ENCODE measurements at regions not wholly inside any gene's neighbourhood (a gene's known extent, or its start where the extent isn't known, plus 50 kb on each side); places are given as distances from the start of the nearest gene placed in this dataset.

GRCh38 chr5:166027582-166027981 is 2263.9 kb upstream of the WWC1 start:
- no peaks in the 10 kb centered on the region for H3K4me1 ChIP-seq (ENCODE audit: insufficient read depth, low read length, poor library complexity, severe bottlenecking)
- no peaks in the 10 kb centered on the region for H3K9me3 ChIP-seq (ENCODE audit: low read length)
- no TSS peak for BruUV-seq (replicated peaks)
- intact Hi-C loops (cut with micrococcal nuclease; ENCODE audit: unreplicated experiment) = loop anchor here (10.0 kb wide), 1 partner anchor 1423 kb away; no protein-coding TSS in a partner anchor
- no peaks in the 10 kb centered on the region for H3K79me2 ChIP-seq (ENCODE audit: insufficient read depth, low read depth, low read length)
- no peak overlapping the region for H3K4me3 ChIP-seq (ENCODE audit: low read depth, low read length, poor library complexity, severe bottlenecking)
- TF ChIP-seq EZH2phosphoT487 (IDR thresholded peaks at IDR 0.05; ENCODE audit: borderline replicate concordance, low read depth, low read length) = no peak
- no peak for TF ChIP-seq CTCF (conservative IDR thresholded peaks at IDR 0.05; ENCODE audit: low read length)
- no peak overlapping the region for H3K27ac ChIP-seq (ENCODE audit: low read depth, low read length, poor library complexity, severe bottlenecking)
- H3K9me2 ChIP-seq (ENCODE audit: insufficient read depth, low read length) = no peaks in the 10 kb centered on the region
- ChIA-PET POLR2A (no interaction called here), CTCF (ENCODE audit: unreplicated experiment) (no interaction called here)
- no peak for DNase-seq (ENCODE audit: low spot score)
- H3K36me3 ChIP-seq (ENCODE audit: insufficient read depth, low read length) = no peaks in the 10 kb centered on the region
- no peak overlapping the region for H3K4me2 ChIP-seq (ENCODE audit: low read length)
- H4K20me1 ChIP-seq (ENCODE audit: insufficient read depth, low read length) = no peaks in the 10 kb centered on the region
- no peak overlapping the region for H2AFZ ChIP-seq (ENCODE audit: low read length)

DNA sequence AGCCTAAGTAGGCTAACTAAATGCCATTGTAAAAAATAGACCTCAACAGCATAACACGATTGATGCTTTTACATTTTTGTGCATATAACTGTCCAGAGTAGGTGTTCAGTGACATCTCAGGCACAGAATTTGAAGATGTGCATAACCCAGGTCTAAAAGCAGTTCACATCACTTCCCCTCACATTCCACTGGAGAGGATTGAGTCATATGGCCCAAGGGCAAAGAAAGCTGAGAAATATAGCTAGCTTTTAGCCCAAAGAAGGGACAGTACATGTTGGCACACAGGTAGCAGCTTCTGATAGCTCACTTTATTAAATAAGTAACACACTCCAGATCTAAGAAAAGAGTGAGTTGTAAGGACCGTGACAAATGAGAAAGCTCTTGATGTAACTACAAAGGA is 2259.5 kb upstream of the WWC1 start:
- no peak for DNase-seq (ENCODE audit: low spot score)
- intact Hi-C loops (cut with micrococcal nuclease; ENCODE audit: unreplicated experiment) = no loop called here
- Histone ChIP-seq H3K9me3 (ENCODE audit: low read length) (no peaks in the 10 kb centered on the region), H3K36me3 (ENCODE audit: insufficient read depth, low read length) (no peaks in the 10 kb centered on the region), H2AFZ (ENCODE audit: low read length) (no peak overlapping the region), H3K79me2 (ENCODE audit: insufficient read depth, low read depth, low read length) (no peaks in the 10 kb centered on the region), H3K4me3 (ENCODE audit: low read depth, low read length, poor library complexity, severe bottlenecking) (no peak overlapping the region), H3K9me2 (ENCODE audit: insufficient read depth, low read length) (no peaks in the 10 kb centered on the region), H3K27ac (ENCODE audit: low read depth, low read length, poor library complexity, severe bottlenecking) (no peak overlapping the region), H4K20me1 (ENCODE audit: insufficient read depth, low read length) (no peaks in the 10 kb centered on the region), H3K4me2 (ENCODE audit: low read length) (no peak overlapping the region), H3K4me1 (ENCODE audit: insufficient read depth, low read length, poor library complexity, severe bottlenecking) (no peaks in the 10 kb centered on the region)
- no TSS peak for BruUV-seq (replicated peaks)
- ChIA-PET POLR2A (interaction anchor here (0.6 kb wide), 1 partner anchor 1501 kb away, joined by 3 read pairs; no protein-coding TSS in a partner anchor), CTCF (ENCODE audit: unreplicated experiment) (no interaction called here)
- no peak for TF ChIP-seq EZH2phosphoT487 (IDR thresholded peaks at IDR 0.05; ENCODE audit: borderline replicate concordance, low read depth, low read length)
- TF ChIP-seq CTCF (conservative IDR thresholded peaks at IDR 0.05; ENCODE audit: low read length) = no peak

DNA sequence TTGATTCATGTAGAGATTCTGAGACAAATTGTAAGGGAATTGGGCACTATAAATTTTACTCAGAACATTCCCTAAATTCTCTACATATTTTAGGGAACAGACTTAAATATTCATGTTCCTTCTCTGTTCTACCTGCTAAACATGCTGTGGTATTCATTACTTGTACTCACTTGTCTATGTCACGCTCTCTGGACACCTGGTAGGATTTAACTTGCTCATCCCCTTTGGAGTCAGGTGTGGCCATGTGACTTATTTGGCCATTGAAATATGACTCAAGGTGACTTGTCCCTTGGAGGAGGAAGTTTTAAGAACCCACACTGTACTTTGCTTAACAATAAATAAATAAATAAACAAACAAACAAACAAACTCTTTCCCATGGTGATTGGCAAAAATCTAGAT is 2258.8 kb upstream of the WWC1 start:
- ChIA-PET CTCF (ENCODE audit: unreplicated experiment) (no interaction called here), POLR2A (no interaction called here)
- no peaks in the 10 kb centered on the region for H3K9me3 ChIP-seq (ENCODE audit: low read length)
- H3K79me2 ChIP-seq (ENCODE audit: insufficient read depth, low read depth, low read length) = no peaks in the 10 kb centered on the region
- H3K36me3 ChIP-seq (ENCODE audit: insufficient read depth, low read length) = no peaks in the 10 kb centered on the region
- H3K4me1 ChIP-seq (ENCODE audit: insufficient read depth, low read length, poor library complexity, severe bottlenecking) = no peaks in the 10 kb centered on the region
- no peak overlapping the region for H2AFZ ChIP-seq (ENCODE audit: low read length)
- no peak overlapping the region for H3K27ac ChIP-seq (ENCODE audit: low read depth, low read length, poor library complexity, severe bottlenecking)
- DNase-seq (ENCODE audit: low spot score) = no peak
- no peaks in the 10 kb centered on the region for H3K9me2 ChIP-seq (ENCODE audit: insufficient read depth, low read length)
- H3K4me2 ChIP-seq (ENCODE audit: low read length) = no peak overlapping the region
- no TSS peak for BruUV-seq (replicated peaks)
- H3K4me3 ChIP-seq (ENCODE audit: low read depth, low read length, poor library complexity, severe bottlenecking) = no peak overlapping the region
- H4K20me1 ChIP-seq (ENCODE audit: insufficient read depth, low read length) = no peaks in the 10 kb centered on the region
- intact Hi-C loops (cut with micrococcal nuclease; ENCODE audit: unreplicated experiment) = no loop called here
- TF ChIP-seq CTCF (conservative IDR thresholded peaks at IDR 0.05; ENCODE audit: low read length) (no peak), EZH2phosphoT487 (IDR thresholded peaks at IDR 0.05; ENCODE audit: borderline replicate concordance, low read depth, low read length) (no peak)
